Neuronal stem cell (in vitro differentiated cells): ENCODE measurements at regions not wholly inside any gene's neighbourhood (a gene's known extent, or its start where the extent isn't known, plus 50 kb on each side); places are given as distances from the start of the nearest gene placed in this dataset.

ENCODE experiments used
- DNase-seq: peaks from one replicate; pipeline ENCODE4 v3.0.0-alpha.2; 2013; ENCODE audit warnings: low spot score
- H2AFZ ChIP-seq: one replicate; pipeline ENCODE4 v1.6.1; 2013; ENCODE audit warnings: mild to moderate bottlenecking, low read length, inconsistent platforms
- H2AK5ac ChIP-seq: 2 replicates; pipeline ENCODE4 v1.6.1; 2013; ENCODE audit warnings: low read depth, mild to moderate bottlenecking, inconsistent platforms, low read length, moderate library complexity, mixed read lengths
- H2BK120ac ChIP-seq: 2 replicates; pipeline ENCODE4 v1.6.1; 2013; ENCODE audit warnings: low read depth, mild to moderate bottlenecking, inconsistent platforms, low read length, moderate library complexity, mixed read lengths
- H2BK12ac ChIP-seq: one replicate; pipeline ENCODE4 v1.6.1; 2013; ENCODE audit warnings: low read length, inconsistent platforms
- H2BK15ac ChIP-seq: 2 replicates; pipeline ENCODE4 v1.6.1; 2013; ENCODE audit warnings: mild to moderate bottlenecking, low read length, inconsistent platforms, mixed read lengths
- H2BK5ac ChIP-seq: one replicate; pipeline ENCODE4 v1.6.1; 2013; ENCODE audit warnings: inconsistent platforms, mild to moderate bottlenecking, low read length, moderate library complexity
- H3K14ac ChIP-seq: one replicate; pipeline ENCODE4 v1.6.1; 2013; ENCODE audit warnings: low read length, inconsistent platforms
- H3K18ac ChIP-seq: 2 replicates; pipeline ENCODE4 v1.6.1; 2013; ENCODE audit warnings: low read length, inconsistent platforms
- H3K23ac ChIP-seq: 2 replicates; pipeline ENCODE4 v1.6.1; 2013; ENCODE audit warnings: low read depth, mild to moderate bottlenecking, mixed read lengths, low read length, inconsistent platforms; ENCODE audit not compliant: poor library complexity
- H3K27ac ChIP-seq: replicated peaks from 3 replicates; pipeline ENCODE4 v1.5.1; 2013; ENCODE audit warnings: low read length, inconsistent platforms
- H3K27me3 ChIP-seq, 3 experiments: 2 replicates each; pipeline ENCODE4 v1.6.1; 2013; ENCODE audit warnings: low read length in 3 of 3, mild to moderate bottlenecking in 2 of 3, inconsistent platforms in 1 of 3, low read depth in 1 of 3, mixed read lengths in 1 of 3, moderate library complexity in 1 of 3; ENCODE audit not compliant: control insufficient read depth in 3 of 3, insufficient read depth in 3 of 3
- H3K36me3 ChIP-seq, 2 donors: replicated peaks in 1 of 2; 2 replicates each; pipeline ENCODE4 v1.6.1; 2013; ENCODE audit warnings: low read length in 2 of 2; ENCODE audit not compliant: control insufficient read depth in 2 of 2, insufficient read depth in 2 of 2
- H3K4ac ChIP-seq: 2 replicates; pipeline ENCODE4 v1.6.1; 2013; ENCODE audit warnings: inconsistent platforms, mild to moderate bottlenecking, low read length, moderate library complexity
- H3K4me1 ChIP-seq, 2 donors: 1 replicate in 1 of 2; 2 replicates in 1 of 2; pipeline ENCODE4 v1.6.1; 2013; ENCODE audit warnings: low read length in 2 of 2, low read depth in 1 of 2; ENCODE audit not compliant: control insufficient read depth in 2 of 2, insufficient read depth in 1 of 2
- H3K4me2 ChIP-seq: one replicate; pipeline ENCODE4 v1.6.1; 2013; ENCODE audit warnings: mild to moderate bottlenecking, low read length, inconsistent platforms; ENCODE audit not compliant: insufficient read depth, poor library complexity, severe bottlenecking
- H3K4me3 ChIP-seq, 2 donors: 2 replicates each; pipeline ENCODE4 v1.5.1; 2013; ENCODE audit warnings: low read length in 2 of 2, mild to moderate bottlenecking in 2 of 2, inconsistent platforms in 1 of 2, moderate library complexity in 1 of 2
- H3K79me1 ChIP-seq: one replicate; pipeline ENCODE4 v1.6.1; 2013; ENCODE audit warnings: low read depth, mild to moderate bottlenecking, inconsistent platforms, low read length, moderate library complexity
- H3K9ac ChIP-seq: one replicate; pipeline ENCODE4 v1.6.1; 2013; ENCODE audit warnings: mild to moderate bottlenecking, low read depth, low read length, inconsistent platforms; ENCODE audit not compliant: poor library complexity
- H3K9me3 ChIP-seq, 2 donors: replicated peaks in 1 of 2; 2 replicates each; pipeline versions ENCODE3 to v1.6.1; 2013; ENCODE audit warnings: low read length in 2 of 2, mild to moderate bottlenecking in 2 of 2, inconsistent platforms in 1 of 2, low read depth in 1 of 2, mixed read lengths in 1 of 2, moderate library complexity in 1 of 2; ENCODE audit not compliant: control insufficient read depth in 2 of 2, insufficient read depth in 1 of 2
- H4K8ac ChIP-seq: one replicate; pipeline ENCODE4 v1.6.1; 2013; ENCODE audit warnings: low read depth, mild to moderate bottlenecking, inconsistent platforms, low read length, moderate library complexity
- H4K91ac ChIP-seq: one replicate; pipeline ENCODE4 v1.6.1; 2013; ENCODE audit warnings: low read length, low read depth, mild to moderate bottlenecking, inconsistent platforms; ENCODE audit not compliant: poor library complexity
- WGBS, 2 donors: extraction: QIAGEN DNeasy Blood & Tissue Kit; methylation state at CpG; one replicate each; pipeline ENCODE4 v1.1.7; 2013; ENCODE audit warnings: missing lambda C conversion rate in 2 of 2, mixed read lengths in 1 of 2; ENCODE audit not compliant: insufficient read length in 2 of 2, insufficient replicate concordance in 1 of 2; ENCODE audit errors: extremely low coverage in 2 of 2; 5-methylcytosine and 5-hydroxymethylcytosine counted together

GRCh38 chr11:31922450-31922849 lies 111.3 kb upstream of the PAX6 start:
- Histone ChIP-seq H2BK5ac (no peak overlapping the region), H2BK15ac (no peak overlapping the region), H3K4ac (no peak overlapping the region), H3K9ac (no peak overlapping the region), H3K27ac (no peak overlapping the region), H3K4me2 (no peak overlapping the region), H2BK120ac (no peak overlapping the region), H3K79me1 (no peaks in the 10 kb centered on the region), H2BK12ac (no peak overlapping the region), H3K27me3 (no peaks in the 10 kb centered on the region), H3K9me3 (no peaks in the 10 kb centered on the region), H3K4me1 (no peaks in the 10 kb centered on the region), H4K8ac (no peak overlapping the region), H3K36me3 (no peaks in the 10 kb centered on the region), H3K4me3 (no peak overlapping the region), H3K14ac (no peak overlapping the region), H2AK5ac (no peak overlapping the region), H3K18ac (no peak overlapping the region), H3K23ac (no peak overlapping the region), H4K91ac (no peak overlapping the region), H2AFZ (no peak overlapping the region)
- DNase-seq: no peak
- WGBS, 2 donors: no CpG with 5 or more reads among the region's 3 CpGs

- no peak overlapping the region for H3K18ac ChIP-seq
- H3K9ac ChIP-seq: no peak overlapping the region
- no peak overlapping the region for H2BK12ac ChIP-seq
- H4K91ac ChIP-seq: no peak overlapping the region
- no peaks in the 10 kb centered on the region for H3K79me1 ChIP-seq
- H3K23ac ChIP-seq: no peak overlapping the region
- H3K4me2 ChIP-seq: no peak overlapping the region
- H2BK15ac ChIP-seq: no peak overlapping the region
- no CpG with 5 or more reads among the region's 4 CpGs for WGBS, 2 donors
- no peak overlapping the region for H3K4ac ChIP-seq
- no peak overlapping the region for H2AK5ac ChIP-seq
- H3K9me3 ChIP-seq: no peaks in the 10 kb centered on the region
- no peak overlapping the region for H3K14ac ChIP-seq
- no peaks in the 10 kb centered on the region for H3K27me3 ChIP-seq
- H3K4me3 ChIP-seq: no peak overlapping the region
- no peak for DNase-seq
- H2AFZ ChIP-seq: no peak overlapping the region
- H3K36me3 ChIP-seq: no peaks in the 10 kb centered on the region
- no peak overlapping the region for H2BK5ac ChIP-seq
- no peak overlapping the region for H2BK120ac ChIP-seq
- no peaks in the 10 kb centered on the region for H3K4me1 ChIP-seq
- no peak overlapping the region for H4K8ac ChIP-seq
- H3K27ac ChIP-seq: no peak overlapping the region
These were observed 110.0 kb upstream of the PAX6 start for GRCh38 chr11:31921081-31921480.

- H3K4me1 ChIP-seq: no peaks in the 10 kb centered on the region
- no peak overlapping the region for H4K8ac ChIP-seq
These were observed 108.1 kb upstream of the PAX6 start for GRCh38 chr11:31919175-31919574.

GRCh38 chr11:31915867-31916266 lies 104.7 kb upstream of the PAX6 start:
- Histone ChIP-seq H2BK5ac (no peak overlapping the region), H3K9me3 (no peaks in the 10 kb centered on the region), H2AFZ (no peak overlapping the region), H3K36me3 (no peaks in the 10 kb centered on the region), H3K27me3 (no peaks in the 10 kb centered on the region), H3K14ac (no peak overlapping the region), H3K9ac (no peak overlapping the region), H3K18ac (no peak overlapping the region), H4K91ac (no peak overlapping the region), H2BK15ac (no peak overlapping the region), H3K4me3 (no peak overlapping the region), H3K23ac (no peak overlapping the region), H2BK12ac (no peak overlapping the region), H3K79me1 (no peaks in the 10 kb centered on the region), H3K4me2 (no peak overlapping the region), H4K8ac (no peak overlapping the region), H2BK120ac (no peak overlapping the region), H3K27ac (no peak overlapping the region), H2AK5ac (no peak overlapping the region), H3K4ac (no peak overlapping the region), H3K4me1 (no peaks in the 10 kb centered on the region)
- WGBS, 2 donors: no CpG with 5 or more reads among the region's 1 CpG
- no peak for DNase-seq

More at GRCh38 chr11:31919175-31919574, 108.1 kb upstream of the PAX6 start:
- H3K36me3 ChIP-seq: no peaks in the 10 kb centered on the region
- H3K4ac ChIP-seq: no peak overlapping the region
- no peak overlapping the region for H2BK120ac ChIP-seq
- no peaks in the 10 kb centered on the region for H3K27me3 ChIP-seq
- DNase-seq: no peak
- no CpG with 5 or more reads among the region's 5 CpGs for WGBS, 2 donors
- H3K23ac ChIP-seq: no peak overlapping the region
- H2AFZ ChIP-seq: no peak overlapping the region
- no peak overlapping the region for H2BK5ac ChIP-seq
- no peaks in the 10 kb centered on the region for H3K9me3 ChIP-seq
- no peak overlapping the region for H3K27ac ChIP-seq
- H3K4me2 ChIP-seq: no peak overlapping the region
- no peak overlapping the region for H3K9ac ChIP-seq
- no peak overlapping the region for H2AK5ac ChIP-seq
- no peak overlapping the region for H2BK12ac ChIP-seq
- no peak overlapping the region for H3K14ac ChIP-seq
- H2BK15ac ChIP-seq: no peak overlapping the region
- H3K18ac ChIP-seq: no peak overlapping the region
- no peak overlapping the region for H4K91ac ChIP-seq
- H3K79me1 ChIP-seq: no peaks in the 10 kb centered on the region
- H3K4me3 ChIP-seq: no peak overlapping the region
